ENCODE measurements at regions not wholly inside any gene's neighbourhood (a gene's known extent, or its start where the extent isn't known, plus 50 kb on each side); places are given as distances from the start of the nearest gene placed in this dataset.

DNA sequence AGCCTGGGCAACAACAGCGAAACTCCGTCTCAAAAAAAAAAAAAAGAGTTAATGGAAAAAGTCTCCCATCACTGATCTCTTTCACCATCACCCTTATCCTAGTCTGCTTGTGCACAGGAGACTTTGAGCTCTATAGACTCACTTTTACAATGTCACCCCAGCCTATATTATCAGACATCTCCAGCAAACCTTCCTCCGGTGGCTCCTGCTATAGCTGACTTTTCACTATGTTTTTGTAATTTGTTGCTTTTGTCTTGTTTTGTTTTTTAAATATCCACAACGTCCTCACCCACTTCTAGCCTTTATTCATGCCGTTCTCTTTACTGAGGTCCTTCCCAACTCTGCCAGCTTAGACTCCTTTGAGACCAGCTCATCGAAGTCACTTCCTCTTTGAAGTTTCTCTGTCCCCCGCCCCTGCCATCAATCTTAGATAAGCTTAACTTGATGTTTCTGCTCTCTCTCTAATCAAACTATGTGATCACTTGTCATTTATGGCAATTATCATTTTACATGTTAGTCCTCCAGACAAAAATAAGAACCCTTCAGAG is 82.7 kb upstream of the CHD2 start:
- no peak overlapping the region for H2AK5ac ChIP-seq (ENCODE audit: low read depth, low read length)
- H3K79me2 ChIP-seq (ENCODE audit: control insufficient read depth in 1 of 2, insufficient read depth in 2 of 2, low read length in 2 of 2), result no peaks in the 10 kb centered on the region
- CTCF ChIA-PET (ENCODE audit: partially characterized antibody), result interaction anchor here (0.7 to 1.1 kb wide), 4 partner anchors 8 to 65 kb away, joined by 3 to 8 read pairs (median 4); no protein-coding TSS in a partner anchor
- no peak overlapping the region for H3K14ac ChIP-seq (ENCODE audit: insufficient read length)
- H4K20me1 ChIP-seq (replicated peaks in 1 of 2; ENCODE audit: control insufficient read depth in 1 of 2, insufficient read depth in 2 of 2, low read length in 2 of 2), result no peaks in the 10 kb centered on the region
- POLR2A ChIA-PET (ENCODE audit: partially characterized antibody), result interaction anchor here (0.9 to 2.3 kb wide), 2 partner anchors 15 to 65 kb away, joined by 3 to 15 read pairs; no protein-coding TSS in a partner anchor
- H3K4me3 ChIP-seq (ENCODE audit: extremely low read depth in 1 of 4, insufficient read depth in 2 of 4, low read depth in 3 of 4, low read length in 4 of 4), result no peak overlapping the region
- DNase-seq (ENCODE audit: low read depth in 1 of 2, low spot score in 2 of 2) (no peak), FAIRE-seq (no peak)
- H3K36me3 ChIP-seq (ENCODE audit: control insufficient read depth in 2 of 4, insufficient read depth in 4 of 4, low read length in 3 of 4), result no peaks in the 10 kb centered on the region
- no peak overlapping the region for H2BK15ac ChIP-seq (ENCODE audit: low read length)
- no peak overlapping the region for H2BK20ac ChIP-seq (ENCODE audit: low read length)
- no peak overlapping the region for H2BK12ac ChIP-seq (ENCODE audit: low read depth, low read length)
- no peak overlapping the region for H3K23ac ChIP-seq (ENCODE audit: insufficient read length)
- no peak overlapping the region for H3K56ac ChIP-seq (replicated peaks; ENCODE audit: insufficient read length, low read depth, low read length)
- H3K23me2 ChIP-seq (ENCODE audit: low read depth, low read length), result peaks cover 3% of the 10 kb centered on the region; the same call in 1 of the 2 replicates
- no peak overlapping the region for H4K8ac ChIP-seq (ENCODE audit: extremely low read depth, insufficient read depth, low read length)
- H2BK120ac ChIP-seq (replicated peaks; ENCODE audit: low read depth, low read length), result peak overlapping the region; percentile 28
- peak overlapping the region; percentile 17 for H4K91ac ChIP-seq (replicated peaks; ENCODE audit: insufficient read length, low read length)
- H2BK5ac ChIP-seq (ENCODE audit: low read depth, low read length), result no peak overlapping the region
- no peak overlapping the region for H3K27ac ChIP-seq (ENCODE audit: low read depth, low read length)
- H3K79me1 ChIP-seq (ENCODE audit: low read depth, low read length), result no peaks in the 10 kb centered on the region
- no peaks in the 10 kb centered on the region for H3K9me3 ChIP-seq (ENCODE audit: insufficient read depth in 2 of 2, low read depth in 1 of 2, low read length in 1 of 2)
- WGBS, 2 experiments (ENCODE audit: extremely low coverage in 1 of 2, insufficient coverage in 1 of 2, insufficient read length in 1 of 2, insufficient replicate concordance in 2 of 2, low coverage in 1 of 2, low lambda C conversion rate in 2 of 2, missing lambda C conversion rate in 1 of 2), result 80% methylated on average over 7 of the region's 7 CpGs; no CpG with 5 or more reads in 1 of the 2 experiments
- H4K5ac ChIP-seq (ENCODE audit: insufficient read length, low read depth, low read length), result no peak overlapping the region
- H3K9ac ChIP-seq (replicated peaks in 1 of 4; ENCODE audit: extremely low read depth in 1 of 4, low read depth in 3 of 4, low read length in 3 of 4), result no peak overlapping the region
- no peak overlapping the region for H3K4ac ChIP-seq (replicated peaks; ENCODE audit: insufficient read length, low read depth, low read length)
- H3K4me1 ChIP-seq (replicated peaks in 1 of 4; ENCODE audit: control insufficient read depth in 3 of 4, insufficient read depth in 4 of 4, low read length in 3 of 4), result peaks cover 9 to 33% (median 30%) of the 10 kb centered on the region in 4 experiments; a peak in 6 of 7 replicates
- no peaks in the 10 kb centered on the region for H3K27me3 ChIP-seq (replicated peaks in 1 of 4; ENCODE audit: control insufficient read depth in 3 of 4, extremely low read depth in 1 of 4, insufficient read depth in 3 of 4, low read length in 3 of 4)
- no peak overlapping the region for H3K18ac ChIP-seq (ENCODE audit: extremely low read depth, low read length)
- no peak for TF ChIP-seq KDM5A (IDR thresholded peaks at IDR 0.05; ENCODE audit: low read length)
- no peak for TF ChIP-seq TEAD4 (IDR thresholded peaks at IDR 0.05; ENCODE audit: low read depth, low read length)
- no peak for TF ChIP-seq JUND (IDR thresholded peaks at IDR 0.05; ENCODE audit: low read length)
- TF ChIP-seq SIX5 (IDR thresholded peaks at IDR 0.05; ENCODE audit: low read depth, low read length), result no peak
- no peak for TF ChIP-seq KDM4A (IDR thresholded peaks at IDR 0.05; ENCODE audit: low read depth, low read length, severe bottlenecking)
- no peak overlapping the region for H2AFZ ChIP-seq (ENCODE audit: low read length)
- no peak overlapping the region for H3K4me2 ChIP-seq (ENCODE audit: insufficient read depth in 1 of 2, low read depth in 2 of 2, low read length in 2 of 2)
